Fibroblast of skin of right quadriceps (primary cell): ENCODE measurements at regions not wholly inside any gene's neighbourhood (a gene's known extent, or its start where the extent isn't known, plus 50 kb on each side); places are given as distances from the start of the nearest gene placed in this dataset.

Experiments
- DNase-seq: peaks from one replicate; pipeline ENCODE4 v3.0.0-alpha.2; 2013

- no peak for DNase-seq
Observed at GRCh38 chr14:98146416-98146815, 1125.6 kb downstream of the BCL11B start.

- DNase-seq: no peak
Observed at GRCh38 chr14:98154254-98154653, 1117.7 kb downstream of the BCL11B start.

GRCh38 chr14:98156411-98156810 lies 1115.6 kb downstream of the BCL11B start:
- no peak for DNase-seq

GRCh38 chr14:98160901-98161300 lies 1111.1 kb downstream of the BCL11B start:
- DNase-seq: no peak

- no peak for DNase-seq
Observed at GRCh38 chr14:98161356-98161755, 1110.6 kb downstream of the BCL11B start.

GRCh38 chr14:98162856-98163805 lies 1108.9 kb downstream of the BCL11B start:
- no peak for DNase-seq

GRCh38 chr14:98163873-98164272 lies 1108.1 kb downstream of the BCL11B start:
- DNase-seq: no peak

- no peak for DNase-seq
Observed at GRCh38 chr14:98165976-98166375, 1106.0 kb downstream of the BCL11B start.

GRCh38 chr14:98167275-98167674 lies 1104.7 kb downstream of the BCL11B start:
- DNase-seq: no peak

- no peak for DNase-seq
Observed at GRCh38 chr14:98167705-98168104, 1104.3 kb downstream of the BCL11B start.

- no peak for DNase-seq
Observed at GRCh38 chr14:98168211-98168985, 1103.6 kb downstream of the BCL11B start.

GRCh38 chr14:98169170-98169587 lies 1102.8 kb downstream of the BCL11B start:
- no peak for DNase-seq

- no peak for DNase-seq
Observed at GRCh38 chr14:98170575-98170974, 1101.4 kb downstream of the BCL11B start.

GRCh38 chr14:98171654-98172053 lies 1100.3 kb downstream of the BCL11B start:
- DNase-seq: no peak

- DNase-seq: no peak
Observed at GRCh38 chr14:98172243-98172778, 1099.7 kb downstream of the BCL11B start.

GRCh38 chr14:98173305-98173704 lies 1098.7 kb downstream of the BCL11B start:
- no peak for DNase-seq

- DNase-seq: no peak
Observed at GRCh38 chr14:98174041-98174440, 1098.0 kb downstream of the BCL11B start.

- no peak for DNase-seq
Observed at GRCh38 chr14:98175436-98175835, 1096.6 kb downstream of the BCL11B start.

- no peak for DNase-seq
Observed at GRCh38 chr14:98175881-98176280, 1096.1 kb downstream of the BCL11B start.

GRCh38 chr14:98176892-98177291 lies 1095.1 kb downstream of the BCL11B start:
- no peak for DNase-seq

GRCh38 chr14:98177551-98177950 lies 1094.4 kb downstream of the BCL11B start:
- no peak for DNase-seq

- DNase-seq: no peak
Observed at GRCh38 chr14:98181241-98181640, 1090.8 kb downstream of the BCL11B start.

GRCh38 chr14:98181768-98182167 lies 1090.2 kb downstream of the BCL11B start:
- DNase-seq: no peak
